ENCODE measurements at regions not wholly inside any gene's neighbourhood (a gene's known extent, or its start where the extent isn't known, plus 50 kb on each side); places are given as distances from the start of the nearest gene placed in this dataset.

DNA sequence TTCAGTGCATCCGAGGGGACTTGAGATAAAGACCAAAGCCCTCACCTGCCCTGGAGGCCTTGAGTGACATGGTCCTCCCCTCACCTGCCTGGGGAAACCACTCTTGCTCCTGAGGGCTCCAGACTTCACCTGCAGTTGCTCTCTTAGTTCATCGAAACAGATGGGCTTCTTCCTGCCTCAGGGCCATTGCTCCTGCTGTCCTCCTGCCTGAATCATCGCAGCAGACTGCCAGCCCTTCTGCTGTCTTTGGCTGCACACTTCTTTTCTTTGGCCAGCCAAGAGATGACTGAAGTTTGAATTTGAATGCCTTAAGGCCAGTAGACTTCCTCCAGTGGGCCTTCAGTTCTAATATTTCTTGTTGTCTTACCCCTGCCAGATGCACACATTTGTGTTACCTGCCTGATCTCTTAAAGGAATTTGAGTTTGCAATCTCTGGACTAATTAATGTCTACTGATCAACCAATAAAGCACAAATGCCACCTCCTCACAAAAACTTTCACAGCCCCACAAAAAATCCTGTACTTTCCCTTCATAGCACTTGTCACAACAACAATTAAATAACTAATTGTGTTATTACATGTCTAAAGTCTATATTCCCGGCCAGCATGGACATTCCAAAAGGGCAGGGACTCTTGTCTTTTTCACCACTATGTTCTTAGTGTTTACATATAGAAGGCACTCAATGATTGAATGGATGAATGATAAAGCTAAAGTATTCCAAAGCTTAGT lies 56.7 kb upstream of the SGK1 start:
- no peak for DNase-seq

DNA sequence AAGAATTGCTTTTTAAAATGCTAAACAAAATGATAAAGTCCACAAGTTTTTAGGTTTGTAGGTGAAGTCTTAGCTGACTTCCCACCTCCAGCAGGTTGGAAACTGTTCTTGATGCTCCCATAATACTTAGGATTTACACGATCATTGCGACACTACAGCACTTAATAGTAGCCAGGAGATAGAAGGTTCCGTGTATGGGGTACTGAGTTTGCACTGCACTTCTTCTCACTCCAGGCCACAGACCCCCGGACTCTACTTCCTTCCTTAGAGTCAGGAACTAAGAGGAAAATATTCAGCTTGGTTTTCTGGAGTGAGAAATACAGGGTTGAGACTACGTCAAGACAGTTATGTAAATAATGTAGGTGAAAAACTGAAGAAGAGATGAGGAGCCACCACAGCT lies 56.1 kb upstream of the SGK1 start:
- no peak for DNase-seq

DNA sequence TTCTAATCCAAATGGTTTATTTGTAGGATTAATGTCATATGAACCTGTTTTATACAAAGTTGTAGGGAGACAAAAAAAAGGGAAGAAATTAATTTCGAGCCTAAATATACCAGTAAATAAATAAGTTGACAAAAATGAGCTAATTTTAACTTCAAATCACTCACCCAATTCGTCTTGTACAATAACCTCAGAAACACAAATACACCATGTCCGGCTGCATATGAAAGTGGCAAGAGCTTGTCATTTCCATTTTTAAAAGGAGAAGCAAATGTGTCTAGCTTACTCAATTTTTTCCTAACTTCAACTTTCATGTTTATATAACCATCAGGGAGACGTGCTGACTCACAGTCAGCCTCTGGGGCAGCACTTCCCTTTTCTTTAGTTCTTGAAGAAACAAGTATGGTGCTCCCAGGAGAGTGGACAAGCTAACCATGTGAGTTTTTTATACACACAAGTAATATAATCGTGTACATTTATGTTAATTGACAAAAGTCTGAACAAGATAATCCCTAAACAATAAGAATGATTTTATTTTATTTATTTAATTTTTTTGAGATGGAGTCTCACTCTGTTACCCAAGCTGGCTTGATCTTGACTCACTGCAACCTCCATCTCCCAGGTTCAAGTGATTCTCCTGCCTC lies 55.5 kb upstream of the SGK1 start:
- DNase-seq = no peak

DNA sequence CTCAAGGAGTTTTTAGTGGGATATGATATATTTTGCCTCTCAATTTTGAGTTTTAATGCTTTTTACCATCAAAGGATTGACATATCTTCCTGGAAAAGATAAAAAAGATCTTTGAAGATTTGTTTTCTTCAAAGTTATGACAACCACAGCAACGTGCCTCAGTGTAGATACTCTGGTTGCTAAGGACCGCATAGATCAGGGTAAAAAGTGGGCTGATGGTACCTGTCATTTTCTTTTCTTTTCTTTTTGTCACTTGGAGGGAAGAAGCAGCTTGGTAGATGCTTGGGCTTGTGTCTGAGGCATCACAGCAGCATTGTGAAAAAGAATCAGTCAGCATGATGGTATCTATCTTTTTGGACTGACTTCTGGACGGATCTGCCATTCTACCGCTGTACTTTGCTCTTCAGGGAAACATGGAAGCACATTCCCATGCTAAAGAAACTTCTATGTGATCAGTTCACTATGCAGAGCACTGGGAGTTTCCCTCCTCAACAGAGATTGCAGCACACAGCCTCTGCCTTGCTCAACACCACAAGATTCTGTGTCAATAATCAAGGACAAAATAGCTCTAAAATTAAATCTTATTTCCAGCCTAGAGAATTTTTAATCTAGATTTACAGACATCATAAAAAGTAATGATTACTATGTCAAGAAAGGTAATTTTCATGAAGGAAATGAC lies 54.8 kb upstream of the SGK1 start:
- DNase-seq = no peak

DNA sequence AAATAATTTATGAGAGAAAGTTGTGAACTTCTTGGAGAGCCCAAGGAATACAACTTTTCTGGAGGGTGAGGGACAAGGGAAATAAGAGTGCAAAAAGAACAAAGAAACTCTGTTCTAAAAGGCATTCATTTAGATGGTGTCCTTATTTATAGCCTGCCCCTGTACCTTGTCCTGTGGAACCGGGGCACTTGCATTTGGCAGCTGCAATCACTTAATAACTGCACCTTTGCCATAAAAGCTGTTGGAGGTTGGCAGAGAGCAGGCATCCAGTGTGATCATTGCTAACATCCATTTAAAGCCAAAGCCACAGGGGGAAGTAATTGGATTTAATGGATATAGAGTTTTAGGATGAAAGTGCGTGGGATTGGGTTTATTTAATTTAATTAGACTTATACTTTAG lies 50.8 kb upstream of the SGK1 start:
- DNase-seq = no peak
